ENCODE measurements at regions not wholly inside any gene's neighbourhood (a gene's known extent, or its start where the extent isn't known, plus 50 kb on each side); places are given as distances from the start of the nearest gene placed in this dataset.

GRCh38 chr9:135286961-135287360 is 192.6 kb upstream of the PPP1R26 start:
- in situ Hi-C loops (cut with HindIII; ENCODE audit: low sequenced_read_pairs): no loop called here

GRCh38 chr9:135287627-135288026 is 192.0 kb upstream of the PPP1R26 start:
- in situ Hi-C loops (cut with HindIII; ENCODE audit: low sequenced_read_pairs): no loop called here

GRCh38 chr9:135288054-135288453 is 191.5 kb upstream of the PPP1R26 start:
- in situ Hi-C loops (cut with HindIII; ENCODE audit: low sequenced_read_pairs): no loop called here

- in situ Hi-C loops (cut with HindIII; ENCODE audit: low sequenced_read_pairs): no loop called here
Measured at GRCh38 chr9:135289081-135289491, 190.5 kb upstream of the PPP1R26 start.

GRCh38 chr9:135290086-135290485 is 189.5 kb upstream of the PPP1R26 start:
- in situ Hi-C loops (cut with HindIII; ENCODE audit: low sequenced_read_pairs): no loop called here

- in situ Hi-C loops (cut with HindIII; ENCODE audit: low sequenced_read_pairs): no loop called here
Measured at GRCh38 chr9:135290566-135290965, 189.0 kb upstream of the PPP1R26 start.

- in situ Hi-C loops (cut with HindIII; ENCODE audit: low sequenced_read_pairs): no loop called here
Measured at GRCh38 chr9:135291165-135291564, 188.4 kb upstream of the PPP1R26 start.

- in situ Hi-C loops (cut with HindIII; ENCODE audit: low sequenced_read_pairs): no loop called here
Measured at GRCh38 chr9:135294836-135295235, 184.7 kb upstream of the PPP1R26 start.

- in situ Hi-C loops (cut with HindIII; ENCODE audit: low sequenced_read_pairs): no loop called here
Measured at GRCh38 chr9:135295551-135296300, 183.9 kb upstream of the PPP1R26 start.

- in situ Hi-C loops (cut with HindIII; ENCODE audit: low sequenced_read_pairs): no loop called here
Measured at GRCh38 chr9:135296735-135297455, 182.7 kb upstream of the PPP1R26 start.

GRCh38 chr9:135297456-135298075 is 182.0 kb upstream of the PPP1R26 start:
- in situ Hi-C loops (cut with HindIII; ENCODE audit: low sequenced_read_pairs): no loop called here

- in situ Hi-C loops (cut with HindIII; ENCODE audit: low sequenced_read_pairs): no loop called here
Measured at GRCh38 chr9:135299239-135299590, 180.4 kb upstream of the PPP1R26 start.

- in situ Hi-C loops (cut with HindIII; ENCODE audit: low sequenced_read_pairs): loop anchor here (25.0 kb wide), 1 partner anchor 437 kb away; no protein-coding TSS in a partner anchor
Measured at GRCh38 chr9:135299651-135300345, 179.8 kb upstream of the PPP1R26 start.

- in situ Hi-C loops (cut with HindIII; ENCODE audit: low sequenced_read_pairs): loop anchor here (25.0 kb wide), 1 partner anchor 438 kb away; no protein-coding TSS in a partner anchor
Measured at GRCh38 chr9:135300346-135301141, 179.0 kb upstream of the PPP1R26 start.

- in situ Hi-C loops (cut with HindIII; ENCODE audit: low sequenced_read_pairs): loop anchor here (25.0 kb wide), 1 partner anchor 439 kb away; no protein-coding TSS in a partner anchor
Measured at GRCh38 chr9:135301271-135302263, 178.0 kb upstream of the PPP1R26 start.

GRCh38 chr9:135302329-135303279 is 177.0 kb upstream of the PPP1R26 start:
- in situ Hi-C loops (cut with HindIII; ENCODE audit: low sequenced_read_pairs): loop anchor here (25.0 kb wide), 1 partner anchor 440 kb away; no protein-coding TSS in a partner anchor

GRCh38 chr9:135303280-135303647 is 176.3 kb upstream of the PPP1R26 start:
- in situ Hi-C loops (cut with HindIII; ENCODE audit: low sequenced_read_pairs): loop anchor here (25.0 kb wide), 1 partner anchor 441 kb away; no protein-coding TSS in a partner anchor

Data from DLD1 (cell line).